PC-9 (cell line): ENCODE measurements at regions not wholly inside any gene's neighbourhood (a gene's known extent, or its start where the extent isn't known, plus 50 kb on each side); places are given as distances from the start of the nearest gene placed in this dataset.

ENCODE experiments used
- EZH2 ChIP-seq: fragments of 200-600 bp; sonication (generic); IDR thresholded peaks from 2 replicates; pipeline ENCODE4 v1.8.0; 2017; ENCODE audit warnings: antibody characterized with exemption, low read depth
- TF ChIP-seq, protein P1 (sequence below): fragments of 200-600 bp; sonication (generic); conservative IDR thresholded peaks from 2 replicates; pipeline ENCODE4 v1.6.1; 2017; ENCODE audit warnings: mixed run types, antibody characterized with exemption, mild to moderate bottlenecking, moderate library complexity

DNA sequence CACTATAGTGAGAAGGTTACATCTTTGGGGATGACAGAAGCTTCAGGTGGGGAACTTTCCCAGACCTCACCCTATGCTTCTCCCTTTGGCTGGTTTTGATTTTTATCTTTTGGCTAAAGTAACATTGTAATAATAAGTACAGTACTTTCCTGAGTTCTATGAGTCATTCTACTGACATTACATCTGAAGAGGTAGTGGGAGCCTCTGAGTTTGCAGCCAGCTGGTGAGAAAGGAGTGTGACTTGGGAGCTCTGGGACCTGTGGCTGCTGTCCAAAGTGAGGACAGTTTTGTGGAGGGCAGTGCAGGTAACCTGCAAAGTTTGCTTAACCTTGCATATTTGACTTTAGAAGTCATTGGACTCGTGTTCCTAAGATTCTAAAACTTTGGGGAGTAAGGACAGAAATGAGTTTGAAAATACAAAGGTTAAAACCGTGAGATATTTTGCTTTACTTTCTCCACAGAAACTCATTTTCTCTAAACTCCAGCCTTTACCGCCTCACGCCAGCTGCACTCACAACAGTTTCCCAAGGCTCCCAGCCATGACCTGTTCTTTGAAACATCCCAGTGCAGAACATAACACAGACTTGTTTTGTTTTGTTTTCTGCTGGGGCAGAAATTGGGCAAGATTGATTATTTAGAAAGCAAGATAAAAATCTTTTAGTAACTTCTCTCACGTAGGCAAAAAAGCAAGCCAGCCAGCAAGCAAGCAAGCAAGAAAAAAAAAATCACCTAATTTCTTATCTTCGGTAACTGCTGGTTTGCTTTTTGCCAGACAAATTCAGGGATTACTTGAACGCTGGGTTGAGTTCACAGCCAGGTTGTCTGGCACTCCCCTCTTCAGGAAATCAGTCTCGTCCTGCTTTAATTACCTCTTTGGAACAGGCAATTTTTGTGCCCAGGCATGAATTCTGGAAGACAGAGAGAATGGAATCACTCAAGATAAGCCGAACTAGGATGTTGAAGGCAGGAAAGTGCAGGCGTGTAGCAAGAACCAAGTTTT is 478.3 kb upstream of the ISX start:
- TF ChIP-seq, protein P1, sequence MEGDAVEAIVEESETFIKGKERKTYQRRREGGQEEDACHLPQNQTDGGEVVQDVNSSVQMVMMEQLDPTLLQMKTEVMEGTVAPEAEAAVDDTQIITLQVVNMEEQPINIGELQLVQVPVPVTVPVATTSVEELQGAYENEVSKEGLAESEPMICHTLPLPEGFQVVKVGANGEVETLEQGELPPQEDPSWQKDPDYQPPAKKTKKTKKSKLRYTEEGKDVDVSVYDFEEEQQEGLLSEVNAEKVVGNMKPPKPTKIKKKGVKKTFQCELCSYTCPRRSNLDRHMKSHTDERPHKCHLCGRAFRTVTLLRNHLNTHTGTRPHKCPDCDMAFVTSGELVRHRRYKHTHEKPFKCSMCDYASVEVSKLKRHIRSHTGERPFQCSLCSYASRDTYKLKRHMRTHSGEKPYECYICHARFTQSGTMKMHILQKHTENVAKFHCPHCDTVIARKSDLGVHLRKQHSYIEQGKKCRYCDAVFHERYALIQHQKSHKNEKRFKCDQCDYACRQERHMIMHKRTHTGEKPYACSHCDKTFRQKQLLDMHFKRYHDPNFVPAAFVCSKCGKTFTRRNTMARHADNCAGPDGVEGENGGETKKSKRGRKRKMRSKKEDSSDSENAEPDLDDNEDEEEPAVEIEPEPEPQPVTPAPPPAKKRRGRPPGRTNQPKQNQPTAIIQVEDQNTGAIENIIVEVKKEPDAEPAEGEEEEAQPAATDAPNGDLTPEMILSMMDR, result no peak
- no peak for TF ChIP-seq EZH2
